HG02571 (cell line): ENCODE measurements at regions not wholly inside any gene's neighbourhood (a gene's known extent, or its start where the extent isn't known, plus 50 kb on each side); places are given as distances from the start of the nearest gene placed in this dataset.
"Not testable (repeated sequence)": the region's sequence is repeated elsewhere in the genome, so short reads cannot be mapped to it uniquely, and the experiment has no call there.

Experiments
- ATAC-seq: cut with Tn5 transposase; IDR thresholded peaks from one replicate; pipeline ENCODE4 v1.9.1; 2021; ENCODE audit warnings: mild to moderate bottlenecking, moderate library complexity; ENCODE audit not compliant: unreplicated experiment

DNA sequence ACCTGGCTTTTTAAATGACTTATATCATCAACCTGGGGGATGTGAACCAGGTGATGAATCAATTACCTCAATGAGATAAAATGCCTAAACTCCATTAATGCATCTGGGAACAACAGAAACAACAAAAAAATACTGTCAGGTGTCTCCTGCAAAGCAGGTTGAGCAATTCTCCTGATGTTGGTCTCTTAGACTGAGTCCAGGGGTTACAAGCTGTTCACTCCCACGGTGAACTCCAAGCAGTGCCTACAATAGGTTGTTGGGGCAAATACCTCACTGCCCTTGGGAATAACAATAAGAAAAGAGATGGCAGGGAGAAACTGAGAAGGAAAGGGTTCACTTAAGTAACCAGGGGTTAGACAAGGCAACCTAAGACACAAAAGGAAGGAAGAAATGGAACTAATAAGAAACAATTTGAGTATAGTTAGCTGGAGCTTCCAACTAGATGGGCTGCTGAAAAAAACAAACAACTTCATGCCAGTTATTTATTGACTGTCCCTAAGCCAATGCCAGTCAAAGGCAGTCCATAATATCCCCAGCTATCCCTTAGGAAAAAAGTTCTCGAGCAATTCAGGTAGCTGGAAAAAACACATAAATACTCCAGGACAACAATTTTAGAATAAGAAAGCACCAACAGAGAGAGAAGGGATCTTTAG, 97.6 kb upstream of the MAGI3 start:
- no peak for ATAC-seq

DNA sequence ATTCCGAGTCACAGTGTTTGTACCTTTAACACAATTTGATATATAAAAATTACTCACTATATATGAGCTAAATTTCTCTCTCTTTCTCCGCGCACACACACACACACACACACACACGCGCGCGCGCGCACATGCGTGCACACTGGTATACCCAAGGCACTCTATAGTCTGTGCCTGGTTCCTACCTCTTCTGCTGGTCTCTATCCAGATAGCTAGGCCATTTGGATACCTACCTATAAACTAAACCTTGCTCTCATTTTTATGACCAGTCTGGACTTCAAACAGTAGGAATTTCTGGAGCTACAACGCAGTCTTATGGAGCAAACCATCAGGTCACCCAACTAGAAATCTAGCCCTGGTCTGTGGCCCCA, 97.1 kb upstream of the MAGI3 start:
- ATAC-seq, result no peak

DNA sequence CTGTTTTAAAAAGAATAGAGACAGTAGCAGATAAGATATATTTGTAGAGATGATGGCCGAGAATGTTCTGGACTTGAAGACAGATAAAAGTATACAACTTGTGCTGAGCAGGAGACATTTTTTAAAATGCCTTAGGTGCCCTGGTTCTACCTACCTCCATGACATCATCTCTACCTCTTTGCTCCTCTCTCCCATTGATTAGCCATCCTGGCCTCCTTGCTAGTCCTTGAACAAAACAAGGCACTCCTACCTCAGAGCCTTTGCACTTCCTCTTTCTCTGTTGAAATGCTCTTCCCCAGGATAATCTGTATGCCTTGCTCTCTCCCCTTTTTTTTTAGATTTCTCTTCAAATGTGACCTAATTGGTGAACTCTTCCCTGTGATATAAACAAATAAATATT, 92.6 kb upstream of the MAGI3 start:
- no peak for ATAC-seq

DNA sequence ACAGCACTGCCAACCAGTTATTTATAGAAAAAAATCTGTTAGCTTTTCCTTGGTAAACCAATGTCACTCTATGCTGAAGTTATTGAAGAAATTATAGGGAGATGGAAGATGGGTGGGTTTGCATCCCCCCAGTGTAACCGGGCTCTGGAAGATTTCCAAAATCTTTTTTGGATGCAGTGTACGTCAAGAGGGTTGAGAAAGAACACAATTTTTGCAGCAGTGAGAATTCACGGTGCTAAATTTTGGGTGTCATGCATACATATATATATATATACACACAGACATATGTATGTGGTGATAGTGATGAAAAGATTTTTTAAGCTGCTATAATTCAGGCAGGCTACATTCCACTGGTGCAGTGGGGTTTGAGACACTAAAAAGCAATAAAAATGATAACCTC, 91.4 kb upstream of the MAGI3 start:
- ATAC-seq, result no peak

DNA sequence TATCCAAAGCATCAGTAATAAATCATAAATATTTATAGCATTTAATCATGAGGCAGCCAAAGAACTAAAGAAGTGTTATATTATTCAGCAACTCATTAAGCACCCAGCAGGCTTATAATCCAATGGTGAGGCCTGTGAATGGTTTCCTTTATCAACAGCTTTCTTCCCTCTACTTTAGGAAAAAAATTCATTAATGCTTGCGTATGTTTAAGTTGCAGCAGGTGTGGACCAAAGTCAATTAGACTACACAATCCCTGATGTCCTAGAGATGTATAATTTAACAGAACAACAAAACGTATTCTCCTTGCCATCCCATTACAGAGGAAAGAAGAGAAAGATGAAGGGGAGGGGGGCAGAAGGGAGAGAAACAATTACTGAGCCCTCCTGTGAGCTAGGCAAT, 87.7 kb upstream of the MAGI3 start:
- ATAC-seq, result no peak

DNA sequence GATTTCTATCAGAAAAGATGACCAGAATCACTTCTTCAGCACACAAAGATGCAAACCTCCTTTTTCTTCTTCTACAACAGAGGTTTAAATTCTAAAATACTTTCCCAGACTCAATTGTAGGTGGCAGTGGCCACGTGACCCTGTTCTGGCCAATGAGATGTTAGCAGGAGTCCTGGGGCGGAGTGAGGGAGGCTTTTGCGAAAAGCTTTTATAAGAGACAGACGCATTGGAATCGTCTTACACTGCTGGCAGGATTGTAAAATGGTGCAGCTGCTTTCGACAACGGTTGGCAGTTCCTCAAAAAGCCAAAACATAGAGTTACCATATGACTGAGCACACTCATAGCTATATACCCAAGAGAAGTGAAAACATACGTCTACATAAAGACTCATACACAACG, 87.0 kb upstream of the MAGI3 start:
- no peak for ATAC-seq

DNA sequence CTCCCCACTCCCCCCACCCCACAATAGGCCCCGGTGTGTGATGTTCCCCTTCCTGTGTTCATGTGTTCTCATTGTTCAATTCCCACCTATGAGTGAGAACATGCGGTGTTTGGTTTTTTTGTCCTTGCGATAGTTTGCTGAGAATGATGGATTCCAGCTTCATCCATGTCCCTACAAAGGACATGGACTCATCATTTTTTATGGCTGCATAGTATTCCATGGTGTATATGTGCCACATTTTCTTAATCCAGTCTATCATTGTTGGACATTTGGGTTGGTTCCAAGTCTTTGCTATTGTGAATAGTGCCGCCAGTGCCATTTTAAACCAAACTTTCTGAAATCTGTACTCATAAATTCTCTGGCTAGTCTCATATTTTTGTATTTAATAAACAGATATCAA, 85.3 kb upstream of the MAGI3 start:
- not testable (repeated sequence) for ATAC-seq

DNA sequence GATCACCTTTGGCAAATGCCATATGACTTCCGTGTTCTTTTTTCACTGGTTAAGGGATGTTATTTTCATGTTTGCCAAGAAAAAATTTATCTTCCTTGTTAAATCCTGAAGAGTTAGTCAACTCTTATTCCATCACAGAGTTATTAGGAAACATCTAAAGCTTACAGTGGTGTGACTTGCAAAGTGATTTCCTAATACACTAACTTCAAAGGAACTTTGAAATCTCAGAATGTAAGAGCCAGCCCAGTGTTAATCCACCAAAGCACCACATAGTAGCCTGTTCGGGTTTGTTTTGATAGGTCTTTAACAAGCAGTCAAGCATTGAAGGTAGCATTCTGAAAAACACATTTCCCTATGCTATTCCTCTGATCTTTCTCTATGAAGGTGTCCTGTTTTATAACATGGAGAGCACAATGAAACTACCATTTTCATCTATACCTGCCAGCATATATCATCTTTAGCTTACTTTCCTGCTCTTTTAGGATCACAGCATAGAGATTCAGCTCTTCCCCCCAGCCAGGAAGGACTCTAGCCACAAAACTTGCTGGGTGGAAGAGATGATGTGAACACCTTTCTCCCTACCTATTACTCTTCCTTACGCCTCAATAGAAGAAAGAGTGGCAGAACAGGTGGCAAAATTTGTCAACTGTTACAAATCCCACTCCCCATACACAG, 82.4 kb upstream of the MAGI3 start:
- no peak for ATAC-seq

DNA sequence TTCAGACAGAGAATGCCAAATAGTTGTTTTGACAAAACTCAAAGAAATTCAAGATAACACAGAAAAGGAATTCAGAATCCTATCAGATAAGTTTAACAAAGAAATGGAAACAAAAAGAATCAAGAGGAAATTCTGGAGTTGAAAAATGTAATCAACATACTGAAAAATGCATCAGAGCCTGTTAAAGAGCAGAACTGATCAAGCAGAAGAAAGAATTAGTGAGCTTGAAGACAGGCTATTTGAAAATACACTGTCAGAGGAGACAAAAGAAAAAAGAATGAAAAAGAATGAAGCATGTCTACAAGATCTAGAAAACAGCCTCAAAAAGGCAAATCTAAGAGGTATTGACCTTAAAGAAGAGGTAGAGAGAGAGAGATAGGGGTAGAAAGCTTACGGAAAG, 77.7 kb upstream of the MAGI3 start:
- not testable (repeated sequence) for ATAC-seq

DNA sequence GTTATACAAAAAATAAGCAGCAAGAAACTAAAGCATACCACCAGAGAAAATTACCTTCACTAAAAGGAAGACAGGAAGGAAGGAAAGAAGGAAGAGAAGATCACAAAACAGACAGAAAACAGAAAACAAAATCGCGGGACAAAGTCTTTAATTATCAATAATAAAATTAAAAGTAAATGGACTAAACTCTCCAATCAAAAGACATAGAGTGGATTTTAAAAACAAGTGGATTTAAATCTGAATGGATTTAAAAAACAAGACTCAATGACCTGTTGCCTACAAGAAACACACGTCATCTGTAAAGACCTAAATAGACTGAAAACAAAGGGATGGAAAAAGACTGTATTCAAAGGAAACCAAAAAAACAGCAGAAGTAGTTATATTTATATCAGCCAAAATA, 75.7 kb upstream of the MAGI3 start:
- ATAC-seq, result no peak

DNA sequence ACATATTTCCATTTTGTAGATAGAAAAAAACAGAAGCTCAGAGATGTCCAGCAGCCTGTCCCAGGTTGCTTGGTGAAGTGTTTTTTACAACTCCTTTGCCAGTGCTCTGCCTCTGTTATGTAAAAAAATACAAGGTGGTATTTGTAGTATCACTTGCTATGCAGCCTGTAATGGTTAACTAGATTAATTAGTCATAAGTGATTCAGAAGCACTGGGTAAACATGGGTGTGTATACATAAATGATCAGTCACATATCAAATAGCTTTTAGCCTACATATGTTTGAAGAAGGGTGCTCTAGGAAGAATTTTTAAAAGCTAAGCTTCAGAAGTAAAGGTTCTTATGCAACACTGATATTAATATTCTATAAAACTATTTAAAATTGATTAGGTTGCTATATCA, 70.0 kb upstream of the MAGI3 start:
- no peak for ATAC-seq

DNA sequence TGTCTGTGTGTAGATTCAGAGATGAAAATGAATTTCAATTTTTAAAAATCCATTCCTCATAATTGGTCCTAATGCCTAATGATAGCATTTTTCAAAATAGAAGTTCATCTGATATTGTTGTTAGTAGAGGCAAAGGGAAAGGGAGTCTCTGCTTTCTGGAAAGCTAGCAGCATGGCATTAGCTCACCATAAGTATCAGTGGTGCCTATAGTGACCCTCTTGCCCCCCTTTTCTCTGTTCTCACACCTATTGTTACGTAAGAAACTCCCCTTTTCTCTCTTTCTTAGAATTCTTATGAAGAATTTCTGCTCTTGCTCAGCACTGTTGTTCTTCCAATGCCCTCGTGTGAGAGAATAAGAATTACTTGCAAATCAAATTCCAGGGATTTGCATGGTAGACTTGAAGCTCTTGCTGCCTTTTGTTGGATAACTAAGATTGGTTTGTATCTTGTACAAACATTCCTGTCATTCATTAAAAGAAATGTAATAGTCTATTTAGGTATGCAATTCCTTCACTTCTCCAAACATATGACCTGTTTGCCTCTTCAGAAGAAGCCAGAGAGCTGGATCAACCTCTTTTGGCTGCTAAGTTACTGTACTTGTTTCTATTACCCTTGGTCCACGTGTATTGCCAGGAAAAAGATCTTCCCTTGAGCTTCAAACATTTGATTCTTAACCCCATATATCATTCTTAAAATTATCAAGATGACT, 69.2 kb upstream of the MAGI3 start:
- no peak for ATAC-seq

DNA sequence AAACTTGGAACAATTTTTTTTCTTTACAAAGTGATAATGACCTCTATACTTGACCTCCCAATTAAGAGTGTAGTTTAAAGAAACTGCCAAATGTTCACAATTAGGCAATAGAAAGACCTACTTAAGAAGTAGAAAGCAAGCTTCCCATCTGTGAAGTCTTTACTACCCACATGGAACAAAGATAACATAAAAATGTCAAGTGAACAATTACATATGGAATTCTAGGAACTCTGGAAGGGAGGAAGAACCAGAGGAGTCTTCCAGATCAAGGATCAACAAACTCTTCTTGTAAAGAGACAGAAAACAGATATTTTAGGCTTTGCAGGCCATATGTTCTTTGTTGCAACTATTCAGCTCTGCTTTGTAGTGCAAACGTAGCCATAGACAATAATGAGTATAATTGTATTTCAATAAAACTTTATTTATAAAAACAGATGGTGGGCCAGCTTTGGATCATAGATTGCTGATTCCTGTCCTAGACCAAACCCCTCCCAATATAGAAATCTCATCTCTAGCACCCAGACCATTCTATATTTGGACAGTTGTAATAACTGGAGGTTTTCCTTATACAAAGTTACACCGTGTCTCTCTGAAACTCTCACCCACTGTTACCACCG, 68.4 kb upstream of the MAGI3 start:
- ATAC-seq, result no peak

DNA sequence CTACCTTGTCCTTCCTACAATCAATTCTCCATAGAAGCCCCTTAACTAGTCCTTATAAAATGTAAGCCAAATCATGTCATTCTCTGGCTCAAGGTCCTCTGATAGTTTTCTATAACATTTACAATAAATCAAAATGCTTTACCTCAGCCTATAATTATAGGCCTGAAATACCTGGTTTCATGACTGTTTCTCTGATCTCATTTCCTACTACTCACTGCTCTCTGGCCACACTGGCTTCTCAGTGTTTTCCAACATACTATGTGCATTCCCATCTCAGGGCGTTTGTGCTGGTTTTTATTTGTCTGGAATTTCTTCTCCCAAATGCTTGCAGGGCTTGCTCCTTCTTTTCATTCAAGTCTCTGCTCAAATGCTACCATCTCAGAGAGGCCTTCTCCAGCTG, 67.9 kb upstream of the MAGI3 start:
- ATAC-seq, result no peak

DNA sequence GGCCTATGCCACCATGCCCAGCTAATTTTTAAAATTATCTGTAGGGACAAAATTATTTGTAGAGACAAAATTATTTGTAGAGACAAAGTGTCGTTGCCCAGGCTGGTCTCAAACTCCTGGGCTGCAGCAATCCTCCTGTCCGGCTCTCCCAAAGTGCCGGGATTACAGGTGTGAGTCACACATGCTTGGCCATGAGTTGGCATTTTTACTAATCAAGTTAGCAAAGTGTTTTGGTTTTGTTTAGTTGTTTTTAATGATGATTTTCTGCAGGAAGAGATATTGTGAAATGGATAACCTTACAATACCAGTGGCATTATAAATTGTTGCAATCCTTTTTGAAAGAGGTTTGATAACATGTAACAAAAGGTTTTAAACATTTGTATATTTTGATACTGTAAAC, 65.3 kb upstream of the MAGI3 start:
- no peak for ATAC-seq

DNA sequence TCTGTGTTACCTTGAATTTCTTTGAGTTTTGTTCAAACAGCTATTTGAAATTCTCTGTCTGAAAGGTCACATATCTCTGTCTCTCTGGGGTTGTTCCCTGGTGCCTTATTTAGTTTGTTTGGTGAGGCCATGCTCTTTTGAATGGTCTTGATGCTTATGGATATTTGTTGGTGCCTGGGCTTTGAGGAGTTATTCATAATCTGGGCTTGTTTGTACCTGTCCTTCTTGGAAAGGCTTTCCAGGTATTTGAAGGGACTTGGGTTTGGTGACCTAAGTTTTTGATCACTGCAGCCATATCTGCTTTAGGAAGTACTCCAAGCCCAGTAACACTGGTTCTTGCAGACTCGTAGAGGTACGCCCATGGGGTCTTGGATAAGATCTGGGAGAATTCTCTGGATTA, 63.3 kb upstream of the MAGI3 start:
- ATAC-seq, result no peak

DNA sequence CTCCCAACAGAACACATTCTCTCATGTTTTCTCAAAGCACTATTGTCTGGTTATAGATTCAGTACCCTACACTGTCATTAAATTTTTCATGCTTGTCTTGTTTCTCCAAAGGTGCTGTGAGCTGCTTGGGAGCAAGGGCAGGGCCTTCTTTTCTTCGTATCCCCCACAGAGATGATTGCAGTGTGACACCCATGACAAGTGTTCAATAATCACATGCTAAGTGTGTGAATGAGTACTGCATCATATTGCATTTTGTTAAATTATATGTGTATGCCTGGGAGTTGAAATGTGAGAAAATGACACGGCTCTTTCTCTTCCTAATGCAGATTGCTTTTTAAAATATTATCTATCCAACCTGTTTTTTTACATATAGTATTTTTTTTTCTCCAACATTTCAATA, 57.3 kb upstream of the MAGI3 start:
- ATAC-seq, result no peak

DNA sequence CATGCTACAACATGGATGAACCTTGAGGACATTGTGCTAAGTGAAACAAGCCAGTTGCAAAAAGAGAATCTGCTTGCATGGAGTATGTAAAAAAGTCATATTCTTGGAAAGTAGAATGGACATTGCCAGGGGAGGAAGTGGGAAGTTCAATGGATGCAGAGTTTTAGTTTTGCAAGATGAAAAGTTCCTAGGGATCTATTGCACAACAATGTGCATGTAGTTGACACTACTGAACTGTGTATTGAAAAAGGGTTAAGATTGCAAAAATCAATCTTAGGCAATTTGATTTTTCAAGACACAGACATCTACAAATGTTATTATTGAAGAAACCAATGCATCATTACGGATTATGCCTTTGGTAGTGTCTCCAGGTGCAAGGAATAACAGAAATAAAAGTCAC, 50.3 kb upstream of the MAGI3 start:
- ATAC-seq, result no peak
